ENCODE measurements at regions not wholly inside any gene's neighbourhood (a gene's known extent, or its start where the extent isn't known, plus 50 kb on each side); places are given as distances from the start of the nearest gene placed in this dataset.

- H3K4me3 Mint-ChIP-seq (ENCODE audit: unreplicated experiment) = no peak overlapping the region
- H3K27me3 Mint-ChIP-seq (ENCODE audit: unreplicated experiment) = peaks cover 4% of the 10 kb centered on the region
- H3K4me1 Mint-ChIP-seq (ENCODE audit: unreplicated experiment) = no peaks in the 10 kb centered on the region
- TF ChIP-seq CTCF (IDR thresholded peaks at IDR 0.05) = no peak
- no peak overlapping the region for H3K27ac Mint-ChIP-seq (ENCODE audit: unreplicated experiment)
- DNase-seq (ENCODE audit: extremely low spot score, unreplicated experiment) = no peak
- H3K36me3 Mint-ChIP-seq (ENCODE audit: unreplicated experiment) = no peaks in the 10 kb centered on the region
- H3K9me3 Mint-ChIP-seq (ENCODE audit: unreplicated experiment) = peaks cover 7% of the 10 kb centered on the region
Measured at GRCh38 chr20:60486937-60487336, 528.7 kb downstream of the CDH26 start.

- Mint-ChIP-seq H3K4me3 (ENCODE audit: unreplicated experiment) (no peak overlapping the region), H3K9me3 (ENCODE audit: unreplicated experiment) (peaks cover 5% of the 10 kb centered on the region), H3K27me3 (ENCODE audit: unreplicated experiment) (peaks cover 4% of the 10 kb centered on the region), H3K27ac (ENCODE audit: unreplicated experiment) (no peak overlapping the region), H3K4me1 (ENCODE audit: unreplicated experiment) (no peaks in the 10 kb centered on the region), H3K36me3 (ENCODE audit: unreplicated experiment) (no peaks in the 10 kb centered on the region)
- TF ChIP-seq CTCF (IDR thresholded peaks at IDR 0.05) = no peak
- DNase-seq (ENCODE audit: extremely low spot score, unreplicated experiment) = no peak
Measured at GRCh38 chr20:60490217-60491050, 532.2 kb downstream of the CDH26 start.

GRCh38 chr20:60491051-60491581 is 532.9 kb downstream of the CDH26 start:
- H3K27me3 Mint-ChIP-seq (ENCODE audit: unreplicated experiment) = peaks cover 4% of the 10 kb centered on the region
- no peak for DNase-seq (ENCODE audit: extremely low spot score, unreplicated experiment)
- H3K36me3 Mint-ChIP-seq (ENCODE audit: unreplicated experiment) = no peaks in the 10 kb centered on the region
- no peak overlapping the region for H3K27ac Mint-ChIP-seq (ENCODE audit: unreplicated experiment)
- H3K4me1 Mint-ChIP-seq (ENCODE audit: unreplicated experiment) = no peaks in the 10 kb centered on the region
- H3K4me3 Mint-ChIP-seq (ENCODE audit: unreplicated experiment) = no peak overlapping the region
- TF ChIP-seq CTCF (IDR thresholded peaks at IDR 0.05) = no peak
- no peaks in the 10 kb centered on the region for H3K9me3 Mint-ChIP-seq (ENCODE audit: unreplicated experiment)

GRCh38 chr20:60494476-60494875 is 536.3 kb downstream of the CDH26 start:
- Mint-ChIP-seq H3K4me3 (ENCODE audit: unreplicated experiment) (no peak overlapping the region), H3K36me3 (ENCODE audit: unreplicated experiment) (no peaks in the 10 kb centered on the region), H3K9me3 (ENCODE audit: unreplicated experiment) (no peaks in the 10 kb centered on the region), H3K4me1 (ENCODE audit: unreplicated experiment) (no peaks in the 10 kb centered on the region), H3K27ac (ENCODE audit: unreplicated experiment) (no peak overlapping the region), H3K27me3 (ENCODE audit: unreplicated experiment) (peaks cover 6% of the 10 kb centered on the region)
- DNase-seq (ENCODE audit: extremely low spot score, unreplicated experiment) = no peak
- TF ChIP-seq CTCF (IDR thresholded peaks at IDR 0.05) = no peak

GRCh38 chr20:60497298-60498035 is 539.2 kb downstream of the CDH26 start:
- DNase-seq (ENCODE audit: extremely low spot score, unreplicated experiment) = no peak
- Mint-ChIP-seq H3K9me3 (ENCODE audit: unreplicated experiment) (no peaks in the 10 kb centered on the region), H3K4me1 (ENCODE audit: unreplicated experiment) (no peaks in the 10 kb centered on the region), H3K27me3 (ENCODE audit: unreplicated experiment) (peaks cover 2% of the 10 kb centered on the region), H3K4me3 (ENCODE audit: unreplicated experiment) (no peak overlapping the region), H3K27ac (ENCODE audit: unreplicated experiment) (no peak overlapping the region), H3K36me3 (ENCODE audit: unreplicated experiment) (no peaks in the 10 kb centered on the region)
- no peak for TF ChIP-seq CTCF (IDR thresholded peaks at IDR 0.05)
